HL-60 (cell line): ENCODE measurements at regions not wholly inside any gene's neighbourhood (a gene's known extent, or its start where the extent isn't known, plus 50 kb on each side); places are given as distances from the start of the nearest gene placed in this dataset.

ENCODE experiments used
- DNase-seq, 2 experiments: peaks; one replicate each; pipeline ENCODE4 v3.0.0-alpha.2; 2010 to 2020; ENCODE audit warnings: low read depth in 1 of 2, low spot score in 1 of 2
- H3K27ac ChIP-seq: fragments of 250-450 bp; sonication (Bioruptor Pico); replicated peaks from 2 replicates; pipeline ENCODE4 v1.5.1; 2020; ENCODE audit warnings: mild to moderate bottlenecking, moderate library complexity
- H3K27me3 ChIP-seq: fragments of 250-450 bp; sonication (Bioruptor Pico); 2 replicates; pipeline ENCODE4 v1.5.1; 2021; ENCODE audit warnings: mild to moderate bottlenecking, moderate library complexity; ENCODE audit not compliant: insufficient read depth, poor library complexity, severe bottlenecking
- H3K4me3 ChIP-seq: replicated peaks from 2 replicates; pipeline ENCODE4 v1.5.1; 2011; ENCODE audit warnings: mild to moderate bottlenecking, control low read depth, low read length; ENCODE audit not compliant: insufficient read depth
- CTCF ChIP-seq: IDR thresholded peaks from one replicate; pipeline ENCODE4 v1.5.1; 2011; ENCODE audit warnings: low read length, control low read depth, inconsistent platforms; ENCODE audit not compliant: insufficient read depth
- GABPA ChIP-seq: IDR thresholded peaks from 2 replicates; pipeline ENCODE4 v1.6.1; 2012; ENCODE audit warnings: low read depth
- POLR2AphosphoS5 ChIP-seq: IDR thresholded peaks from 2 replicates; pipeline ENCODE4 v1.6.1; 2012; ENCODE audit warnings: low read depth
- REST ChIP-seq: IDR thresholded peaks from 2 replicates; pipeline ENCODE4 v1.6.1; 2012; ENCODE audit warnings: low read depth; ENCODE audit not compliant: insufficient replicate concordance
- SPI1 ChIP-seq: IDR thresholded peaks from 2 replicates; pipeline ENCODE4 v1.6.1; 2012; ENCODE audit warnings: low read depth, mild to moderate bottlenecking, borderline replicate concordance

- no peak for TF ChIP-seq CTCF
- no peak for TF ChIP-seq POLR2AphosphoS5
- no peak for TF ChIP-seq GABPA
- no peak for TF ChIP-seq SPI1
- no peak for TF ChIP-seq REST
- H3K27ac ChIP-seq, result no peak overlapping the region
- no peak overlapping the region for H3K4me3 ChIP-seq
- H3K27me3 ChIP-seq, result no peaks in the 10 kb centered on the region
- DNase-seq, result no peak
Measured at GRCh38 chr10:129342385-129342784, 124.7 kb upstream of the MGMT start.

- H3K27me3 ChIP-seq, result no peaks in the 10 kb centered on the region
- DNase-seq, result no peak
- H3K27ac ChIP-seq, result no peak overlapping the region
- TF ChIP-seq GABPA (no peak), REST (no peak), SPI1 (no peak), POLR2AphosphoS5 (no peak), CTCF (no peak)
- no peak overlapping the region for H3K4me3 ChIP-seq
Measured at GRCh38 chr10:129343141-129343540, 123.9 kb upstream of the MGMT start.

GRCh38 chr10:129344103-129344502 lies 122.9 kb upstream of the MGMT start:
- Histone ChIP-seq H3K27me3 (no peaks in the 10 kb centered on the region), H3K4me3 (no peak overlapping the region), H3K27ac (no peak overlapping the region)
- no peak for DNase-seq
- TF ChIP-seq CTCF (no peak), GABPA (no peak), REST (no peak), POLR2AphosphoS5 (no peak), SPI1 (no peak)
